GM19239 (cell line): ENCODE measurements at regions not wholly inside any gene's neighbourhood (a gene's known extent, or its start where the extent isn't known, plus 50 kb on each side); places are given as distances from the start of the nearest gene placed in this dataset.

ENCODE experiments used
- DNase-seq: peaks from one replicate; pipeline ENCODE4 v3.0.0; 2011; ENCODE audit warnings: low spot score; ENCODE audit not compliant: insufficient read length
- FAIRE-seq: peaks from 2 replicates; lab custom pipeline; 2011; peaks lifted over from hg19 to GRCh38; lab: Jason Lieb, UNC

- no peak for DNase-seq
- FAIRE-seq: no peak
Observed at GRCh38 chr18:73288813-73289212, 421.0 kb upstream of the NETO1 start.

- DNase-seq (no peak), FAIRE-seq (no peak)
Observed at GRCh38 chr18:73286584-73286983, 418.8 kb upstream of the NETO1 start.

GRCh38 chr18:73283788-73284187 lies 416.0 kb upstream of the NETO1 start:
- no peak for DNase-seq
- FAIRE-seq: no peak

- FAIRE-seq: no peak
- no peak for DNase-seq
Observed at GRCh38 chr18:73283032-73283431, 415.2 kb upstream of the NETO1 start.

- FAIRE-seq (no peak), DNase-seq (no peak)
Observed at GRCh38 chr18:73279498-73279897, 411.7 kb upstream of the NETO1 start.

GRCh38 chr18:73274812-73275621 lies 407.2 kb upstream of the NETO1 start:
- FAIRE-seq: no peak

GRCh38 chr18:73270920-73271634 lies 403.3 kb upstream of the NETO1 start:
- FAIRE-seq: no peak
- DNase-seq: no peak

More at GRCh38 chr18:73274812-73275621, 407.2 kb upstream of the NETO1 start:
- no peak for DNase-seq

- FAIRE-seq (no peak), DNase-seq (no peak)
Observed at GRCh38 chr18:73264562-73264921, 396.8 kb upstream of the NETO1 start.

- FAIRE-seq: no peak
- no peak for DNase-seq
Observed at GRCh38 chr18:73261923-73262322, 394.1 kb upstream of the NETO1 start.

- FAIRE-seq: no peak
Observed at GRCh38 chr18:73261243-73261642, 393.5 kb upstream of the NETO1 start.

GRCh38 chr18:73258375-73259087 lies 390.7 kb upstream of the NETO1 start:
- no peak for DNase-seq
- FAIRE-seq: no peak

More at GRCh38 chr18:73261243-73261642, 393.5 kb upstream of the NETO1 start:
- DNase-seq: no peak

GRCh38 chr18:73254564-73254963 lies 386.8 kb upstream of the NETO1 start:
- no peak for DNase-seq
- no peak for FAIRE-seq

GRCh38 chr18:73249030-73249429 lies 381.2 kb upstream of the NETO1 start:
- no peak for FAIRE-seq
- DNase-seq: no peak

- FAIRE-seq: no peak
- no peak for DNase-seq
Observed at GRCh38 chr18:73246763-73247162, 379.0 kb upstream of the NETO1 start.

- FAIRE-seq: no peak
- no peak for DNase-seq
Observed at GRCh38 chr18:73245345-73245744, 377.6 kb upstream of the NETO1 start.

GRCh38 chr18:73244401-73244800 lies 376.6 kb upstream of the NETO1 start:
- FAIRE-seq: no peak
- DNase-seq: no peak

GRCh38 chr18:73240899-73241298 lies 373.1 kb upstream of the NETO1 start:
- DNase-seq: no peak
- FAIRE-seq: no peak

GRCh38 chr18:73235921-73236320 lies 368.1 kb upstream of the NETO1 start:
- FAIRE-seq (no peak), DNase-seq (no peak)

- FAIRE-seq: no peak
- no peak for DNase-seq
Observed at GRCh38 chr18:73235491-73235890, 367.7 kb upstream of the NETO1 start.

- DNase-seq: no peak
- peak; percentile 61 for FAIRE-seq
Observed at GRCh38 chr18:73232933-73233332, 365.1 kb upstream of the NETO1 start.

- DNase-seq: no peak
- FAIRE-seq: no peak
Observed at GRCh38 chr18:73220663-73221062, 352.9 kb upstream of the NETO1 start.
